Tibial artery (tissue), 4 donors: ENCODE measurements at regions not wholly inside any gene's neighbourhood (a gene's known extent, or its start where the extent isn't known, plus 50 kb on each side); places are given as distances from the start of the nearest gene placed in this dataset.

ENCODE experiments used
- DNase-seq, 2 donors: peaks; one replicate each; pipeline ENCODE4 v3.0.0-alpha.2; 2019
- H3K27ac ChIP-seq, 2 donors: fragments of 200-600 bp; sonication (generic) in 1 of 2; 1 replicate in 1 of 2; 2 replicates in 1 of 2; pipeline ENCODE4 v1.5.1; 2018 to 2019; ENCODE audit warnings: mild to moderate bottlenecking in 1 of 2
- H3K27me3 ChIP-seq, 2 donors: fragments of 200-600 bp; sonication (generic) in 1 of 2; one replicate each; pipeline versions ENCODE4 v1.5.1 to v1.6.0; 2016 to 2019
- H3K36me3 ChIP-seq, 3 donors: fragments of 200-600 bp; sonication (generic) in 2 of 3; one replicate each; pipeline ENCODE4 v1.5.1; 2016 to 2019; ENCODE audit warnings: mild to moderate bottlenecking in 2 of 3
- H3K4me1 ChIP-seq, 4 donors: fragments of 200-600 bp; sonication (generic) in 2 of 4; 1 replicate in 3 of 4; 2 replicates in 1 of 4; pipeline ENCODE4 v1.5.1; 2016 to 2019
- H3K4me3 ChIP-seq, 2 donors: fragments of 200-600 bp; sonication (generic) in 1 of 2; 1 replicate in 1 of 2; 2 replicates in 1 of 2; pipeline ENCODE4 v1.5.1; 2018 to 2019; ENCODE audit warnings: mild to moderate bottlenecking in 2 of 2
- H3K9me3 ChIP-seq, 3 donors: fragments of 200-600 bp; sonication (generic) in 1 of 3; one replicate each; pipeline ENCODE4 v1.5.1; 2016 to 2019
- CTCF ChIP-seq, 2 experiments: fragments of 200-600 bp in 1 of 2; fragments of 450-650 bp in 1 of 2; IDR thresholded peaks; one replicate each; pipeline ENCODE4 v1.5.1; 2017 to 2019; ENCODE audit warnings: antibody characterized with exemption in 2 of 2, mild to moderate bottlenecking in 1 of 2, moderate library complexity in 1 of 2
- intact Hi-C: fragments of 100-400 bp; cut with DNase I; formaldehyde crosslinking; loops from one replicate; pipeline ENCODE4 v1.15.0; 2023; ENCODE audit warnings: low total_unique reads

GRCh38 chr5:125402787-125403186, 656.3 kb upstream of the ZNF608 start:
- no peaks in the 10 kb centered on the region for H3K4me1 ChIP-seq
- H3K27ac ChIP-seq: no peak overlapping the region
- no peak overlapping the region for H3K4me3 ChIP-seq
- DNase-seq: no peak
- TF ChIP-seq CTCF (IDR thresholded peaks at IDR 0.05): no peak
- H3K9me3 ChIP-seq: no peaks in the 10 kb centered on the region
- H3K27me3 ChIP-seq: no peaks in the 10 kb centered on the region
- intact Hi-C loops: no loop called here
- no peaks in the 10 kb centered on the region for H3K36me3 ChIP-seq

- DNase-seq: no peak
- no peak overlapping the region for H3K4me3 ChIP-seq
- H3K4me1 ChIP-seq: peaks cover 0 to 6% (median 4%) of the 10 kb centered on the region in 4 donors
- TF ChIP-seq CTCF (IDR thresholded peaks at IDR 0.05): no peak
- H3K9me3 ChIP-seq: no peaks in the 10 kb centered on the region
- H3K27me3 ChIP-seq: no peaks in the 10 kb centered on the region
- no peak overlapping the region for H3K27ac ChIP-seq
- intact Hi-C loops: no loop called here
- no peaks in the 10 kb centered on the region for H3K36me3 ChIP-seq
Measured at GRCh38 chr5:125404056-125404455, 657.6 kb upstream of the ZNF608 start.

GRCh38 chr5:125408448-125409233, 662.2 kb upstream of the ZNF608 start:
- H3K4me1 ChIP-seq: peaks cover 0 to 50% (median 29%) of the 10 kb centered on the region in 4 donors
- TF ChIP-seq CTCF (IDR thresholded peaks at IDR 0.05): no peak
- H3K9me3 ChIP-seq: no peaks in the 10 kb centered on the region
- H3K27me3 ChIP-seq: no peaks in the 10 kb centered on the region
- no peak for DNase-seq
- H3K27ac ChIP-seq: no peak overlapping the region
- intact Hi-C loops: no loop called here
- no peak overlapping the region for H3K4me3 ChIP-seq
- no peaks in the 10 kb centered on the region for H3K36me3 ChIP-seq

GRCh38 chr5:125409234-125409860, 662.9 kb upstream of the ZNF608 start:
- H3K9me3 ChIP-seq: no peaks in the 10 kb centered on the region
- DNase-seq: no peak
- H3K36me3 ChIP-seq: no peaks in the 10 kb centered on the region
- TF ChIP-seq CTCF (IDR thresholded peaks at IDR 0.05): no peak
- H3K4me3 ChIP-seq: no peak overlapping the region
- H3K27me3 ChIP-seq: no peaks in the 10 kb centered on the region
- intact Hi-C loops: no loop called here
- H3K27ac ChIP-seq: peak overlapping the region; percentile 23 to 47
- peaks cover 0 to 50% (median 29%) of the 10 kb centered on the region in 4 donors for H3K4me1 ChIP-seq

- intact Hi-C loops: no loop called here
- Histone ChIP-seq H3K9me3 (no peaks in the 10 kb centered on the region), H3K36me3 (no peaks in the 10 kb centered on the region), H3K4me3 (no peak overlapping the region), H3K27me3 (no peaks in the 10 kb centered on the region), H3K27ac (peak overlapping the region; percentile 23 to 47), H3K4me1 (peaks cover 0 to 50% (median 29%) of the 10 kb centered on the region in 4 donors)
- DNase-seq: no peak
- no peak for TF ChIP-seq CTCF (IDR thresholded peaks at IDR 0.05)
Measured at GRCh38 chr5:125409861-125410536, 663.6 kb upstream of the ZNF608 start.
